Pancreas (tissue), 10 donors: ENCODE measurements at regions not wholly inside any gene's neighbourhood (a gene's known extent, or its start where the extent isn't known, plus 50 kb on each side); places are given as distances from the start of the nearest gene placed in this dataset.

ENCODE experiments used
- ATAC-seq, 4 donors: fragments of 200-7000 bp; cut with Tn5 transposase; one replicate each; pipeline versions ENCODE4 v1.8.0 to v1.9.1; 2020; ENCODE audit warnings: mild to moderate bottlenecking in 4 of 4, moderate library complexity in 4 of 4
- DNase-seq, 6 donors: peaks; one replicate each; pipeline ENCODE4 v3.0.0-alpha.2; 2020
- FAIRE-seq: peaks from 2 replicates; lab custom pipeline; 2012; peaks lifted over from hg19 to GRCh38; lab: Jason Lieb, UNC
- H3K27ac ChIP-seq, 4 donors: fragments of 200-600 bp; sonication (generic); 1 replicate in 3 of 4; 2 replicates in 1 of 4; pipeline versions ENCODE4 v1.5.0 to v1.8.0; 2020
- H3K27me3 ChIP-seq, 4 donors: fragments of 200-600 bp; one replicate each; pipeline ENCODE4 v1.8.0; 2021
- H3K36me3 ChIP-seq, 3 donors: fragments of 200-600 bp; sonication (generic) in 1 of 3; one replicate each; pipeline versions ENCODE4 v1.5.0 to v1.8.0; 2020 to 2021
- H3K4me1 ChIP-seq, 3 donors: fragments of 200-600 bp; one replicate each; pipeline ENCODE4 v1.8.0; 2021
- H3K4me3 ChIP-seq, 4 donors: fragments of 200-600 bp; sonication (generic) in 2 of 4; one replicate each; pipeline versions ENCODE4 v1.5.0 to v1.8.0; 2020 to 2021
- H3K9me3 ChIP-seq, 4 donors: fragments of 200-600 bp; one replicate each; pipeline ENCODE4 v1.8.0; 2021
- CTCF ChIP-seq, 4 donors: fragments of 200-600 bp; sonication (generic) in 3 of 4; IDR thresholded peaks; one replicate each; pipeline versions ENCODE4 v1.5.0 to v1.8.0; 2021; ENCODE audit warnings: antibody characterized with exemption in 4 of 4
- WGBS, 2 donors: extraction: QIAGEN DNeasy Blood & Tissue Kit; methylation state at CpG; one replicate each; pipeline ENCODE4 v1.1.7; 2013; 5-methylcytosine and 5-hydroxymethylcytosine counted together
- intact Hi-C, 3 donors: fragments of 100-400 bp; cut with DNase I; formaldehyde crosslinking; loops; one replicate each; pipeline versions ENCODE4 v1.11.1 to v1.14.2; 2022
- donor health status: healthy with polysubstance abuse.
- donor health status: DM: no; HTN: no; CAD: no; lungs with moderate emphysema.
- donor health status: DM: no; HTN: no; CAD: no.
- donor health status: control.
- donor health status: control.
- donor health status: Bipolar disorder and iron deficiency.
- donor health status: DM: yes; HTN: yes; CAD: no.
- donor health status: DM: no; HTN: no; CAD: no.
- donor health status: DM: no; HTN: no; CAD: no.
- donor health status: DM: yes; HTN: yes; CAD: no.

GRCh38 chrX:40326186-40326965 is 228.6 kb upstream of the BCOR start:
- no peak for DNase-seq
- H3K27ac ChIP-seq = no peak overlapping the region
- H3K9me3 ChIP-seq = no peaks in the 10 kb centered on the region
- no peak overlapping the region for H3K4me3 ChIP-seq
- WGBS, 2 donors = 71 to 81% methylated on average over 8 of the region's 8 CpGs
- no peaks in the 10 kb centered on the region for H3K36me3 ChIP-seq
- no peak for TF ChIP-seq CTCF (IDR thresholded peaks at IDR 0.05)
- FAIRE-seq = no peak
- no peaks in the 10 kb centered on the region for H3K4me1 ChIP-seq
- H3K27me3 ChIP-seq = peaks cover 0 to 6% (median 0%) of the 10 kb centered on the region in 4 donors
- no peak for ATAC-seq
- intact Hi-C loops = no loop called here

- peaks cover 0 to 6% (median 0%) of the 10 kb centered on the region in 4 donors for H3K27me3 ChIP-seq
- no peaks in the 10 kb centered on the region for H3K4me1 ChIP-seq
- intact Hi-C loops = no loop called here
- H3K27ac ChIP-seq = no peak overlapping the region
- 86 to 90% methylated on average over 11 of the region's 11 CpGs for WGBS, 2 donors
- DNase-seq = no peak
- H3K9me3 ChIP-seq = no peaks in the 10 kb centered on the region
- H3K36me3 ChIP-seq = no peaks in the 10 kb centered on the region
- no peak for TF ChIP-seq CTCF (IDR thresholded peaks at IDR 0.05)
- FAIRE-seq = no peak
- ATAC-seq = no peak
- H3K4me3 ChIP-seq = no peak overlapping the region
These were observed 227.4 kb upstream of the BCOR start for GRCh38 chrX:40325161-40325560.

GRCh38 chrX:40323977-40324376 is 226.2 kb upstream of the BCOR start:
- TF ChIP-seq CTCF (IDR thresholded peaks at IDR 0.05) = no peak
- 76 to 81% methylated on average over 5 of the region's 5 CpGs for WGBS, 2 donors
- ATAC-seq (no peak), DNase-seq (no peak), FAIRE-seq (no peak)
- Histone ChIP-seq H3K27me3 (peaks cover 0 to 6% (median 0%) of the 10 kb centered on the region in 4 donors), H3K4me3 (no peak overlapping the region), H3K36me3 (no peaks in the 10 kb centered on the region), H3K27ac (no peak overlapping the region), H3K4me1 (no peaks in the 10 kb centered on the region), H3K9me3 (no peaks in the 10 kb centered on the region)
- intact Hi-C loops = no loop called here

- no peaks in the 10 kb centered on the region for H3K4me1 ChIP-seq
- H3K4me3 ChIP-seq = no peak overlapping the region
- intact Hi-C loops = no loop called here
- no peaks in the 10 kb centered on the region for H3K9me3 ChIP-seq
- no peaks in the 10 kb centered on the region for H3K36me3 ChIP-seq
- peaks cover 0 to 11% (median 0%) of the 10 kb centered on the region in 4 donors for H3K27me3 ChIP-seq
- no peak for TF ChIP-seq CTCF (IDR thresholded peaks at IDR 0.05)
- FAIRE-seq = no peak
- no peak for DNase-seq
- no peak overlapping the region for H3K27ac ChIP-seq
- no peak for ATAC-seq
These were observed 223.1 kb upstream of the BCOR start for GRCh38 chrX:40320819-40321218.

GRCh38 chrX:40318801-40319200 is 221.0 kb upstream of the BCOR start:
- FAIRE-seq = no peak
- no peaks in the 10 kb centered on the region for H3K9me3 ChIP-seq

More at GRCh38 chrX:40318801-40319200, 221.0 kb upstream of the BCOR start:
- ATAC-seq (no peak), DNase-seq (no peak)
- Histone ChIP-seq H3K27ac (no peak overlapping the region), H3K27me3 (peaks cover 0 to 8% (median 0%) of the 10 kb centered on the region in 4 donors), H3K4me1 (no peaks in the 10 kb centered on the region), H3K36me3 (no peaks in the 10 kb centered on the region), H3K4me3 (no peak overlapping the region)
- TF ChIP-seq CTCF (IDR thresholded peaks at IDR 0.05) = no peak
- 61 to 63% methylated on average over 4 of the region's 4 CpGs for WGBS, 2 donors
- intact Hi-C loops = no loop called here
